22Rv1 (cell line): ENCODE measurements at regions not wholly inside any gene's neighbourhood (a gene's known extent, or its start where the extent isn't known, plus 50 kb on each side); places are given as distances from the start of the nearest gene placed in this dataset.

Source experiments
- H3K27ac ChIP-seq: fragments of 450-650 bp; 2 replicates; pipeline ENCODE4 v1.5.1; 2017
- ZFX ChIP-seq: fragments of 450-650 bp; IDR thresholded peaks from 2 replicates; pipeline ENCODE4 v1.6.1; 2017; ENCODE audit warnings: antibody characterized with exemption, borderline replicate concordance
- TF ChIP-seq, protein P1 (sequence below): fragments of 450-650 bp; IDR thresholded peaks from 2 replicates; pipeline ENCODE4 v1.5.1; 2017; ENCODE audit warnings: mild to moderate bottlenecking

DNA sequence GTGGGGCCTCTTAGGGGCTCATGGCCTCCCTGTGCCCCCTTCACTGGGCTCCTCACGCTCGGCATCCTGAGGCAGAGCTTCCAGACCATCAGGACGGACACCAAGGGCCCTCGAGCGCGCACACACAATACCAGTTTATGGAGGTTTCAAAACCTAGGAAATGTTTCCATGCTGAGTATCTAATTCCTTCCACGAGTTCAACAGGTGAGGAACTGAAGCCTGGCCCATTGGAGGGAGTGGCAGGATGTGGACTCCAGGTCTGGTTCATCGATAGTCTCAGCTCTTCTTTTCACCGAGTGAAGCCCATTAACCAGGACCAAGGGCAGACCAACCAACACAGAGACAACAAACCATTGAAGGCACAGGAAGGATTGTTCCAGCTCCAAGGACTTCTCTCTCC is 336.7 kb upstream of the SHH start:
- no peak for TF ChIP-seq ZFX
- TF ChIP-seq, protein P1, sequence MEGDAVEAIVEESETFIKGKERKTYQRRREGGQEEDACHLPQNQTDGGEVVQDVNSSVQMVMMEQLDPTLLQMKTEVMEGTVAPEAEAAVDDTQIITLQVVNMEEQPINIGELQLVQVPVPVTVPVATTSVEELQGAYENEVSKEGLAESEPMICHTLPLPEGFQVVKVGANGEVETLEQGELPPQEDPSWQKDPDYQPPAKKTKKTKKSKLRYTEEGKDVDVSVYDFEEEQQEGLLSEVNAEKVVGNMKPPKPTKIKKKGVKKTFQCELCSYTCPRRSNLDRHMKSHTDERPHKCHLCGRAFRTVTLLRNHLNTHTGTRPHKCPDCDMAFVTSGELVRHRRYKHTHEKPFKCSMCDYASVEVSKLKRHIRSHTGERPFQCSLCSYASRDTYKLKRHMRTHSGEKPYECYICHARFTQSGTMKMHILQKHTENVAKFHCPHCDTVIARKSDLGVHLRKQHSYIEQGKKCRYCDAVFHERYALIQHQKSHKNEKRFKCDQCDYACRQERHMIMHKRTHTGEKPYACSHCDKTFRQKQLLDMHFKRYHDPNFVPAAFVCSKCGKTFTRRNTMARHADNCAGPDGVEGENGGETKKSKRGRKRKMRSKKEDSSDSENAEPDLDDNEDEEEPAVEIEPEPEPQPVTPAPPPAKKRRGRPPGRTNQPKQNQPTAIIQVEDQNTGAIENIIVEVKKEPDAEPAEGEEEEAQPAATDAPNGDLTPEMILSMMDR = no peak
- no peak overlapping the region for H3K27ac ChIP-seq

DNA sequence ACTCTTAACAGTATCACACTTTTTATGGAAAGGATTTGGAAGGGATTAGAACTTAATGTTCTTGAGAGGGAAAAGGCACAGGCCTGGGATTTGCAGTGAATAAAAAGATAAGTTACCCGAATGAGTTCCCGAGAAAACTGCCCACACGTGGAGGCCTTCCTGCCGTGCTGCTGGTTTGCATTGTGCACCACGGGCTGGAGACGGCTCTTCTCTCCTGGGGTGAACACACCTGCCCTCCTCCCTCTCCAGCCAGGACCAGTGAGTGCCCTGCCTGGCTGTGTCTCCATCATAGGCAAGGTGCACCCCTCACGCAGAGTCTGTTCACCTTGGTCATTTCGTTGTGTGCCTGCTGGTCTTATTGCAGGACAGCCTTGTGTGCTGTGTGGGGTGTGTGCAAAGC is 336.3 kb upstream of the SHH start:
- TF ChIP-seq, protein P1 = no peak
- no peak for TF ChIP-seq ZFX
- no peak overlapping the region for H3K27ac ChIP-seq

DNA sequence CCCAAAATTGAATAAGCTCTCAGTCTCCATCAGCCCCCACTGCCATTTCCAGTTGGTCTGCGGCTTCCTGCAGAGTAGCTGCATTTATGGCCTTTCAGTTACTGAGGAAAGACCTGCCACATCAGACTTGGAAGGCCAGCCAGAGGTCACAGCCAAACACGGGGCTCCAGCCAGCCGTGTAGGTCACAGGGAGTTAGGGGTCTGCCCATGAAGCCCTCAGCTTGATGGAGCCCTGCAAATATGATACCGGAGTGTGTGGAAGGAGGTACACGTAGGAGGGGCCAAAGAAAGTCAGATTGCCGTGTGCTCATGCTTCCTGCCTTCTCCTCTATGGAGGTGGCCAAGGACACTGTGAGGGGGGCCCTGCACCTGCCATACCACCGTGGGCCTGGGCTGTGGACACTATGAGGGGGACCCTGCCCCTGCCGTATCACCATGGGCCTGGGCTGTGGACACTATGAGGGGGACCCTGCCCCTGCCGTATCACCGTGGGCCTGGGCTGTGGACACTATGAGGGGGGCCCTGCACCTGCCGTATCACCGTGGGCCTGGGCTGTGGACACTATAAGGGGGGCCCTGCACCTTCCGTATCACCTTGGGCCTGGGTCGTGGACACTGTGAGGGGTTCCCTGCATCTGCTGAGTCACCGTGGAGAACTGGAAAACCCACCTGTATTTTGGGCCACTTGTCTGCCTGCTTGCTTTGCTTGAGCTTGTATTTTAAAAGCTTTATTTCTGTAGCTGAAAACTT is 335.7 kb upstream of the SHH start:
- TF ChIP-seq, protein P1 = no peak
- TF ChIP-seq ZFX = no peak
- no peak overlapping the region for H3K27ac ChIP-seq

DNA sequence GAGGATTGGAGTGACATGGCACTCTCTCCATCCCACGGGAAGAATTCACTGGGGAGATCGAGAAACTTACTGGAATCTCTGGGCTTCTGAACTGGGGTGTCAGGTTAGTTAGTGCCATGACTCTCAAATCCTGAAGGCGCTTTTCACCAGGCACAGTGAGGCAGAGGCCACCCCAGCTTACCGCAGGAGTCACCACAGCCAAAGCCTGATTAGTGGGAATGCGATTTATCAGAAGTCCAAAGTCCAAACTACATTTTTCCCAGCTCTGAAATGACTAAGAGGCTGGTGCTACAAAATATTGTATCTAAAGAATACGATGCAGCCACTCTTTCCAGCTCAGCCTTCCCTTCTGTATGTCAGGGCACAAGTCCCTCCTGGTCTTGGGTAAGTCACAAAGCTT is 334.8 kb upstream of the SHH start:
- TF ChIP-seq, protein P1 = no peak
- TF ChIP-seq ZFX = no peak
- no peak overlapping the region for H3K27ac ChIP-seq

DNA sequence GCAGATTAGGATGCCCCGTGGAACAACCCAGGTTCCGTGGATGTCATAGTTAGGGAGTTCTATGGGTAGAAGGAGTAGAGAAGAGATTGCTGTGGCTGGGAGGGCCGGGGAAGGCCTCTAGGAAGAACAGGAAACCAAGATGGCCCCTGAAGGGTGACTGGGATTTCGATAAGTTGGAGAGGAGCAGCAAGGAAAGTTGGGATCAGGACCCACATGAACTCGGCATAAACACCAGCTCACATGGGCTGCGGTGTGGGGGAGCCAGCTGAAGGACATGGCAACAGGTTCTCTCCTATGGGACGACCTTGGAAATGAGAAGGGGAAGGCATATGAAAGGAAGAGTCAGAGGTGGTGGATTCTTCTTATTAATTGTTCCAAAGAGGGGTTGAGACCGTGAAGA is 333.7 kb upstream of the SHH start:
- TF ChIP-seq, protein P1 = no peak
- TF ChIP-seq ZFX = no peak
- no peak overlapping the region for H3K27ac ChIP-seq

DNA sequence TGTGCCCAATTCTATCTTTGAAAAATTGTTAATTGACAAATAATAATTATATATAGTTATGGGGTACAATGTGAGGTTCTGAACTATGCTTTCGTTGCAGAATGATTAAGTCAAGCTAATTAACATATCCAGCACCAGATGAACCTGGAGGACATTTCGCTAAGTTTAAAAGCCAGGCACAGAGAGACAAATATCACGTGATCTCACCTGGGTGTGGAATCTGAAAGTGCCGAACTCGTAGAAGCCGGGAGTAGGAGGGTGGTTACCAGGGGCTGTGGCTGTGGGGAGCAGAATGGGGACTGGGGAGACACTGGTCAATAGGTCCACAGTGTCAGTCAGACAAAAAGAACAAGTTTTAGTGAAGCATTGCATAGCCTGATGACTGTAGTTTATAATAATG is 332.9 kb upstream of the SHH start:
- TF ChIP-seq, protein P1 = no peak
- no peak for TF ChIP-seq ZFX
- H3K27ac ChIP-seq = no peak overlapping the region

DNA sequence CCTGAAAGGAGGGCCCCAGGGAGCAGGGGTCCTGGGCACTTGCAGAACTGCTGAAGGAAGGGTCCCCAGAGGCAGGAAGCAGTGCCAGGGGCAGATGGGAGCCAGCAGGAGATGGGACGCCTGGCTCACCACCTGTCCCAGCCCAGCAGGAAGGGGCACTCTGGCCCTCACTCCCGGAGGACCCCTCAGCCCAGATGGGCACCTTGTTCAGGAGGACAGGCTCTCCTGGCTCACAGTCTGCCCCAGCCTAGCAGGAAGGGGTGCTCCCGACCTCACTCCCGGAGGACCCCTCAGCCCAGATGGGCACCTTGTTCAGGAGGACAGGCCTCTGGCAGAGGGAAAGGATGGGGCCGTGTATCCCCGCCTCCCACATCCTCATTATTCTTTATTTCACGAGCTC is 331.4 kb upstream of the SHH start:
- no peak overlapping the region for H3K27ac ChIP-seq
- TF ChIP-seq, protein P1 = no peak
- no peak for TF ChIP-seq ZFX
